NB4 (cell line): ENCODE measurements at regions not wholly inside any gene's neighbourhood (a gene's known extent, or its start where the extent isn't known, plus 50 kb on each side); places are given as distances from the start of the nearest gene placed in this dataset.

ENCODE experiments used
- CTCF ChIP-seq: IDR thresholded peaks from one replicate; pipeline ENCODE4 v1.5.1; 2012; ENCODE audit warnings: low read depth, low read length
- MYC ChIP-seq: IDR thresholded peaks from 2 replicates; pipeline ENCODE4 v1.6.1; 2011; ENCODE audit warnings: low read depth, low read length
- POLR2A ChIP-seq: IDR thresholded peaks from 2 replicates; pipeline ENCODE4 v1.6.1; 2011; ENCODE audit warnings: mild to moderate bottlenecking; ENCODE audit not compliant: insufficient read length; ENCODE audit errors: extremely low read depth

DNA sequence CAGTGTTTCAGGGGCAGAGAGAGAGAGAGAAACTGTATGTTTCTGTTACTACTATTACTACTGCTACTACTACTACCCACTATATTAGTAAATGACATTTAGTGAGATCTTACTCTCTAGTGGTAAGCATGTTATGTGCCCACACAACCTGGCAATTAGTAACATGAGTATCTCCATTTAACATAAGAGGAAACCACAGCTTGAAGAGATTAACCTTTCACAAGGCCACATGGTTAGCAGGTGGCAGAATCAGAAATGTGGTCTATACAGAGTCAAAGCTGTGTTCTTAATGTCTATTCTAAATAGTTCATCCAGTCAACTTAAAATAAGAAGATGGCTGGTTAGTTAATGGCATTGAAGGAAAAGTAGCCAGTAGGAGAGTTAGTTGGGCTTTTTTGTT lies 961.6 kb downstream of the MCTP2 start:
- no peak for TF ChIP-seq CTCF
- TF ChIP-seq POLR2A = no peak
- TF ChIP-seq MYC = no peak
